Gastroesophageal sphincter (tissue), 3 donors: ENCODE measurements at regions not wholly inside any gene's neighbourhood (a gene's known extent, or its start where the extent isn't known, plus 50 kb on each side); places are given as distances from the start of the nearest gene placed in this dataset.

Source experiments
- CTCF ChIP-seq, 4 experiments: fragments of 200-600 bp in 2 of 4; fragments of 450-650 bp in 2 of 4; sonication (generic) in 1 of 4; IDR thresholded peaks; one replicate each; pipeline ENCODE4 v1.5.1; 2017 to 2019; ENCODE audit warnings: antibody characterized with exemption in 4 of 4, mild to moderate bottlenecking in 2 of 4, moderate library complexity in 2 of 4
- EP300 ChIP-seq: sonication (generic); formaldehyde crosslinking; IDR thresholded peaks from one replicate; pipeline ENCODE4 v1.6.1; 2017; ENCODE audit warnings: antibody characterized with exemption, mild to moderate bottlenecking
- POLR2A ChIP-seq, 2 donors: fragments of 450-650 bp; IDR thresholded peaks; one replicate each; pipeline ENCODE4 v1.6.1; 2017; ENCODE audit warnings: antibody characterized with exemption in 2 of 2, mild to moderate bottlenecking in 2 of 2, moderate library complexity in 1 of 2
- POLR2AphosphoS5 ChIP-seq: sonication (generic); formaldehyde crosslinking; IDR thresholded peaks from one replicate; pipeline ENCODE4 v1.6.1; 2017; ENCODE audit warnings: antibody characterized with exemption

GRCh38 chr15:95603802-95604201, 726.7 kb upstream of the NR2F2 start:
- TF ChIP-seq CTCF (IDR thresholded peaks at IDR 0.05) (no peak), POLR2AphosphoS5 (no peak), POLR2A (IDR thresholded peaks at IDR 0.05) (no peak), EP300 (no peak)
